NT2/D1 (cell line): ENCODE measurements at regions not wholly inside any gene's neighbourhood (a gene's known extent, or its start where the extent isn't known, plus 50 kb on each side); places are given as distances from the start of the nearest gene placed in this dataset.

Source experiments
- DNase-seq: peaks from one replicate; pipeline ENCODE4 v3.0.0-alpha.2; 2011; ENCODE audit warnings: low read depth, low spot score
- H3K27me3 ChIP-seq: 2 replicates; pipeline ENCODE4 v1.6.0; 2011; ENCODE audit warnings: mild to moderate bottlenecking; ENCODE audit not compliant: insufficient read length, insufficient read depth
- H3K36me3 ChIP-seq: 2 replicates; pipeline ENCODE4 v1.6.1; 2011; ENCODE audit warnings: mild to moderate bottlenecking, low read length, mixed read lengths; ENCODE audit not compliant: insufficient read depth, insufficient read length
- H3K4me1 ChIP-seq: 2 replicates; pipeline ENCODE4 v1.5.1; 2011; ENCODE audit not compliant: insufficient read depth, insufficient read length
- H3K4me3 ChIP-seq: 2 replicates; pipeline ENCODE4 v1.5.1; 2011; ENCODE audit warnings: low read depth; ENCODE audit not compliant: insufficient read length
- H3K9ac ChIP-seq: 2 replicates; pipeline ENCODE4 v1.6.0; 2011; ENCODE audit warnings: low read depth; ENCODE audit not compliant: insufficient read length
- H3K9me3 ChIP-seq: 2 replicates; pipeline ENCODE4 v1.5.1; 2011; ENCODE audit warnings: mild to moderate bottlenecking, low read length; ENCODE audit not compliant: insufficient read depth
- SUZ12 ChIP-seq: IDR thresholded peaks from 2 replicates; pipeline ENCODE4 v1.6.1; 2011; ENCODE audit not compliant: insufficient read length, insufficient read depth; ENCODE audit errors: extremely low read depth
- YY1 ChIP-seq: IDR thresholded peaks from 2 replicates; pipeline ENCODE4 v1.6.1; 2011; ENCODE audit not compliant: insufficient read length, insufficient read depth
- ZNF274 ChIP-seq: IDR thresholded peaks from 2 replicates; pipeline ENCODE4 v1.6.1; 2011; ENCODE audit warnings: mild to moderate bottlenecking, low read depth, low read length

GRCh38 chr13:111882351-111882750 lies 184.6 kb upstream of the SOX1 start:
- TF ChIP-seq SUZ12 (no peak), ZNF274 (no peak), YY1 (no peak)
- Histone ChIP-seq H3K4me3 (no peak overlapping the region), H3K4me1 (no peaks in the 10 kb centered on the region), H3K9me3 (no peaks in the 10 kb centered on the region), H3K9ac (no peak overlapping the region), H3K36me3 (no peaks in the 10 kb centered on the region), H3K27me3 (no peaks in the 10 kb centered on the region)
- DNase-seq, result no peak

GRCh38 chr13:111883571-111884343 lies 183.2 kb upstream of the SOX1 start:
- Histone ChIP-seq H3K27me3 (no peaks in the 10 kb centered on the region), H3K9me3 (no peaks in the 10 kb centered on the region), H3K4me1 (no peaks in the 10 kb centered on the region), H3K9ac (no peak overlapping the region), H3K36me3 (no peaks in the 10 kb centered on the region), H3K4me3 (no peak overlapping the region)
- no peak for TF ChIP-seq YY1
- no peak for TF ChIP-seq ZNF274
- no peak for TF ChIP-seq SUZ12
- DNase-seq, result no peak

GRCh38 chr13:111886217-111886945 lies 180.6 kb upstream of the SOX1 start:
- Histone ChIP-seq H3K9ac (no peak overlapping the region), H3K27me3 (peaks cover under 1% of the 10 kb centered on the region), H3K36me3 (no peaks in the 10 kb centered on the region), H3K4me1 (no peaks in the 10 kb centered on the region), H3K4me3 (no peak overlapping the region), H3K9me3 (no peaks in the 10 kb centered on the region)
- no peak for TF ChIP-seq SUZ12
- DNase-seq, result no peak

- no peak for TF ChIP-seq YY1
- TF ChIP-seq ZNF274, result no peak
- no peak for TF ChIP-seq SUZ12
- Histone ChIP-seq H3K36me3 (no peaks in the 10 kb centered on the region), H3K9ac (peak overlapping the region; percentile 70), H3K9me3 (no peaks in the 10 kb centered on the region), H3K4me3 (peak overlapping the region; percentile 61), H3K27me3 (peaks cover 30% of the 10 kb centered on the region), H3K4me1 (peaks cover 4% of the 10 kb centered on the region)
- DNase-seq, result peak; percentile 80
These were observed 173.8 kb upstream of the SOX1 start for GRCh38 chr13:111893071-111893606.

GRCh38 chr13:111893607-111894443 lies 173.1 kb upstream of the SOX1 start:
- H3K27me3 ChIP-seq, result peaks cover 30% of the 10 kb centered on the region
- H3K9me3 ChIP-seq, result no peaks in the 10 kb centered on the region
- H3K36me3 ChIP-seq, result no peaks in the 10 kb centered on the region
- TF ChIP-seq YY1 (no peak), SUZ12 (no peak), ZNF274 (no peak)
- no peak for DNase-seq
- H3K4me1 ChIP-seq, result peaks cover 4% of the 10 kb centered on the region
- peak overlapping the region; percentile 70 for H3K9ac ChIP-seq
- H3K4me3 ChIP-seq, result peak overlapping the region; percentile 61

GRCh38 chr13:111895896-111896821 lies 170.8 kb upstream of the SOX1 start:
- Histone ChIP-seq H3K4me3 (no peak overlapping the region), H3K36me3 (no peaks in the 10 kb centered on the region), H3K27me3 (peaks cover 30% of the 10 kb centered on the region), H3K9me3 (no peaks in the 10 kb centered on the region), H3K4me1 (peaks cover 4% of the 10 kb centered on the region), H3K9ac (no peak overlapping the region)
- TF ChIP-seq YY1 (no peak), ZNF274 (no peak), SUZ12 (no peak)
- DNase-seq, result no peak
